OCI-LY1 (cell line): ENCODE measurements at regions not wholly inside any gene's neighbourhood (a gene's known extent, or its start where the extent isn't known, plus 50 kb on each side); places are given as distances from the start of the nearest gene placed in this dataset.

Source experiments
- CTCF ChIP-seq: fragments of 200-600 bp; sonication (generic), shearing (Covaris generic); IDR thresholded peaks from 2 replicates; pipeline ENCODE4 v1.5.1; 2017; ENCODE audit warnings: mild to moderate bottlenecking, antibody characterized with exemption, low read length, moderate library complexity, mixed read lengths
- EZH2 ChIP-seq: fragments of 200-600 bp; sonication (generic), shearing (Covaris generic); IDR thresholded peaks from 2 replicates; pipeline ENCODE4 v1.8.0; 2017; ENCODE audit warnings: borderline replicate concordance, mixed run types, mild to moderate bottlenecking, antibody characterized with exemption, low read length, moderate library complexity, mixed read lengths

GRCh38 chr9:21552244-21553170 lies 70.4 kb upstream of the IFNE start:
- TF ChIP-seq CTCF (no peak), EZH2 (no peak)
